Omental fat pad (tissue), 3 donors: ENCODE measurements at regions not wholly inside any gene's neighbourhood (a gene's known extent, or its start where the extent isn't known, plus 50 kb on each side); places are given as distances from the start of the nearest gene placed in this dataset.
"Not testable (repeated sequence)": the region's sequence is repeated elsewhere in the genome, so short reads cannot be mapped to it uniquely, and the experiment has no call there.

Experiments
- ATAC-seq: fragments of 150-250 bp; one replicate; pipeline ENCODE4 v1.9.1; 2016; ENCODE audit warnings: mild to moderate bottlenecking, moderate library complexity; ENCODE audit not compliant: low FRiP score
- DNase-seq: peaks from one replicate; pipeline ENCODE4 v3.0.0-alpha.2; 2019; ENCODE audit warnings: low spot score
- TF ChIP-seq, protein P1 (sequence below), 3 donors: fragments of 450-650 bp; IDR thresholded peaks; one replicate each; pipeline ENCODE4 v1.5.1; 2016 to 2017; ENCODE audit warnings: antibody characterized with exemption in 3 of 3, mild to moderate bottlenecking in 3 of 3, moderate library complexity in 2 of 3

DNA sequence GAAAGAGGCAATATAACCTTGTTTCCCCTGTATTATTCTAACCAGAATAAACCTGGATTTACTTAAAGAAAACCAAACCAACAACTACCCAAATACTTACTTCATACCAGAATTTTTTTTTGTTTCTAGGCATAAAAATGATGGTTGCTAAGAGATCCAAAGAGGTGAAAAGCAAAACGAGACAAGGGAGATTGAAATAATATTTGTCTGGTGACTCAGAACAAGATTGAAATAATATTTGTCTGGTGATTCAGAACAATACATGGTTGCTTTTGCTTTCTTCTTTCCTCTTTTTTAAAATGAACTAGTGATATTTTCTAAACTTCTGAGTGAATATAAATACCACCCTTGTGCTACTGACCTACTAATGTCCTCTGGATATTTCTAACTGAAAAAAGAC is 592.9 kb downstream of the KCTD12 start:
- no peak for ATAC-seq
- no peak for DNase-seq
- TF ChIP-seq, protein P1, sequence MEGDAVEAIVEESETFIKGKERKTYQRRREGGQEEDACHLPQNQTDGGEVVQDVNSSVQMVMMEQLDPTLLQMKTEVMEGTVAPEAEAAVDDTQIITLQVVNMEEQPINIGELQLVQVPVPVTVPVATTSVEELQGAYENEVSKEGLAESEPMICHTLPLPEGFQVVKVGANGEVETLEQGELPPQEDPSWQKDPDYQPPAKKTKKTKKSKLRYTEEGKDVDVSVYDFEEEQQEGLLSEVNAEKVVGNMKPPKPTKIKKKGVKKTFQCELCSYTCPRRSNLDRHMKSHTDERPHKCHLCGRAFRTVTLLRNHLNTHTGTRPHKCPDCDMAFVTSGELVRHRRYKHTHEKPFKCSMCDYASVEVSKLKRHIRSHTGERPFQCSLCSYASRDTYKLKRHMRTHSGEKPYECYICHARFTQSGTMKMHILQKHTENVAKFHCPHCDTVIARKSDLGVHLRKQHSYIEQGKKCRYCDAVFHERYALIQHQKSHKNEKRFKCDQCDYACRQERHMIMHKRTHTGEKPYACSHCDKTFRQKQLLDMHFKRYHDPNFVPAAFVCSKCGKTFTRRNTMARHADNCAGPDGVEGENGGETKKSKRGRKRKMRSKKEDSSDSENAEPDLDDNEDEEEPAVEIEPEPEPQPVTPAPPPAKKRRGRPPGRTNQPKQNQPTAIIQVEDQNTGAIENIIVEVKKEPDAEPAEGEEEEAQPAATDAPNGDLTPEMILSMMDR (IDR thresholded peaks at IDR 0.05): no peak

DNA sequence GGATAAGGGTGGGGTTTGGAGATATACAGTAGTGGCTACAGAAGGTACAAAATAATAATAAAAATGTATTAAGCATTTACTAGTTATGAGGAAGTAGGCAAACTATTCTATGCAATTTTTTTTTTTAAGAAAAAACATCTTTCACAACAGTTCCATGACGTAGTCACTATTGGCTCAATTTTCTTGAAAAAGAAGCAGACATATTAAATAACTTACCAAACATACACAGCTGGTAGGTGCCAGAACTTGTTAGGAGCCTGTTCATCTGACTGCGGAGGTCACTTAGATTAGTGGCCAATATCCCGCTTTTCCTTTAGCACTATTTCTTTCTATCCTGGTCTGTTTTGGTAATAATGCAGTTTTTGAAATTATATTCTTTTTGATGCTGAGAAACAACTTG is 593.5 kb downstream of the KCTD12 start:
- DNase-seq: no peak
- no peak for ATAC-seq
- TF ChIP-seq, protein P1 (IDR thresholded peaks at IDR 0.05): no peak

DNA sequence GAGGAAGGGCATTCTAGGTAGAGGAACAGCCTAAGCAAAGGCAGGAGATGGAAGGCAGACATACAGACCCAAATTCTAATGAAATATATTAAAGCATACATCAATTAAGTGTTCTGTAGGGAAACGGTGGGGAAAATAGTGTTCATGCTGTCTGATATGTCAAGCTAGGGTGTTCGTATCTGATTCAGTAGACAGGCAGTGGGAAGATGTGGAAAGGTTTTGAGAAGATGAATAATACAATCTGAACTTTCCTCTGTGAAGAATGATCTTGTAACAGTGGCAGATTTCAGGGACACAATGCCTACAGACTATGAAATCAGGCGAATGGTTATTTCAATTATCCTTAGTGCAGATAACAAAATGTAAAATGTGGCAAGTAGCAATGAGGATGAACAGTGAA is 594.2 kb downstream of the KCTD12 start:
- TF ChIP-seq, protein P1 (IDR thresholded peaks at IDR 0.05): no peak
- no peak for DNase-seq

DNA sequence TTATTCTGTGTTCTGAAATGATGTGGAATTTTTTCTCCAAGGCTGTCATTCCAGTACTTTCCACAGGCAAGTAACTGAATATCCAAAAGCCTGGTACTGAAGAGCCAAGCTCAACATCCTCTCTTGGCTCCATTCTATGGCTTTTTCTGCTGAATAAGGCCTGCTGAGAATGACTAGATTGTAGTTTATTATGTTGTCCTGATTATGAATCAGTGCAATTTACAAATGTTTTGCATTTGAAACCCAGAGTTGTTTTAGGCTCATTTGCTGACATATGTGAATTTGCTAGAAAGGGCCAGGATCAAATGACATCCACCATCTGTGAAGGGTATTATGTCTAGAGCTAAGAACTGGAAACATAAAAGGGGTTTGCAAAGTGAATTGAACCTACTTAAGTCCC is 596.6 kb downstream of the KCTD12 start:
- ATAC-seq (no peak), DNase-seq (no peak)
- TF ChIP-seq, protein P1 (IDR thresholded peaks at IDR 0.05): no peak

More for the DNA sequence above, 594.2 kb downstream of the KCTD12 start:
- ATAC-seq: no peak

DNA sequence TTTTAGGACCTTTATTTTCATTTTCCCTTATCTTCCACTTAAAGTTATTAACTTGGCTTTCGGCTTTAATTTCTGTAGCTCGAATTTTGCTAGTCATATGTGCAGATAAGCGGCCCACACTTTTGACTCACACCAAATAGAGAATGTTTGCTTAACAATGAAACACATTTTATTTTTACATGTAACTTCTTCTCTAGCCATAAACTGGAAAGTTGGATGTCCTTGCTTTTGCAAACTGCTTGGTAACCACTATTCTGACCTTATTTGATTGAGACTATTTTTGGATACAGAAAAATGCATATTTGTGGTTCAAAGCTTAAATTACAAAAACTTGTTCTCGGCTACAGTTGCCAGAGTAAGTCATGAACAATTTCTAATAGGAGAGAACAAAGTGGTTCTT is 600.0 kb downstream of the KCTD12 start:
- no peak for DNase-seq
- TF ChIP-seq, protein P1 (IDR thresholded peaks at IDR 0.05): no peak
- no peak for ATAC-seq

DNA sequence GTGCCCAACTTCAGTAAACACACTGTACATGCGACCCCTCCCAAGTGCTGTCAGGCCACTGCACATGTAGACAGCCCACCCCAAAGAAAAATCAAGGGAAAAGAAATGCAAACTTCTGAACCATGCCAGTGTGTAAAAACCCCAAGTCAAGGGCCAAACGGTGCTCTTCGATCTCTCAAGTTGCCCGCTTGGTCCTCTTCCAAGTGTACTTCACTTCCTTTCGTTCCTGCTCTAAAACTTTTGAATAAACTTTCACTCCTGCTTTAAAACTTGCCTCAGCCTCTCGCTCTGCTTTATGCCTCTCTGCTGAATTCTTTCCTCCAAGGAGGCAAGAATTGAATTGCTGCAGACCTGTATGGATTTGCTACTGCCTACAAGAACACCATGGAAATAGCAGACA is 600.7 kb downstream of the KCTD12 start:
- ATAC-seq: no peak
- no peak for DNase-seq

DNA sequence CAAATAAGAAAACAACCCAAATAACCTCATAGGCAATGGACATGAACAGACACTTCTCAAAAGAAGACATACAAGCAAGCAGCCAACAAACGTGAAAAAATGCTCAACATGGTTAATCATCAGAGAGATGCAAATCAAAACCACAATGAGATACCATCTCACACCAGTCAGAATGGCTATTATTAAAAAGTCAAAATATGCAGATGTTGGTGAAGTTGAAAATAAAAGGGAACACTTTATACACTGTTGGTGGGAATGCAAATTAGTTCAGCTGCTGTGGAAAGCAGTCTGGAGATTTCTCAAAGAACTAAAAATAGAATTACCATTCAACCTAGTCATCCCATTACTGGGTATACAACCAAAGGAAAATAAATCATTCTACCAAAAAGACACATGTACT is 606.4 kb downstream of the KCTD12 start:
- not testable (repeated sequence) for ATAC-seq, DNase-seq

More for the DNA sequence above, 600.7 kb downstream of the KCTD12 start:
- TF ChIP-seq, protein P1 (IDR thresholded peaks at IDR 0.05): no peak

DNA sequence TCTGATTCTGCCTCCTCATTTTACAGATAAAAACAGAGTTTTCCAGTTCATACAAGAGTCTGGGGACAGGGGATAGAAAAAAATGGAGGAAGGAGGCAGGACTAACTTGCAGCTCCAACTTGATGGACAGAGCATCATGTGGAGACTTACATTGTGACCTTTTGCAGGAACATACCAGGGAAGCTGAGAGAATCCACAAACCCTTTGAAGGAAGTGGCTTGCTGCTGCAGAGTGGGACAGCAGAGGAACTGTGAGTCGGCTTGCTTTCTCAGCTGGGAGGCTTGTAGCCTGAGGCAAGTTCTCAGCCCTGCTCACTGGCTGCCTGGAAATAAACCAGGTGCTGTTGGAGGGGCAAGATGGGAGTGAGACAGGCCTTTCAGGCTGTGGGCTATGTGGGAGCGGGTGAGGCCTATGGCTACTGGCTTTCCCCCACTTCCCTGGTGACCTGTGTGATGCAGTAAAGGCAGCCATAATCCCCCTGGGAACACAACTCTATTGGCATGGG is 614.4 kb downstream of the KCTD12 start:
- TF ChIP-seq, protein P1 (IDR thresholded peaks at IDR 0.05): no peak
- DNase-seq: no peak
- ATAC-seq: no peak

DNA sequence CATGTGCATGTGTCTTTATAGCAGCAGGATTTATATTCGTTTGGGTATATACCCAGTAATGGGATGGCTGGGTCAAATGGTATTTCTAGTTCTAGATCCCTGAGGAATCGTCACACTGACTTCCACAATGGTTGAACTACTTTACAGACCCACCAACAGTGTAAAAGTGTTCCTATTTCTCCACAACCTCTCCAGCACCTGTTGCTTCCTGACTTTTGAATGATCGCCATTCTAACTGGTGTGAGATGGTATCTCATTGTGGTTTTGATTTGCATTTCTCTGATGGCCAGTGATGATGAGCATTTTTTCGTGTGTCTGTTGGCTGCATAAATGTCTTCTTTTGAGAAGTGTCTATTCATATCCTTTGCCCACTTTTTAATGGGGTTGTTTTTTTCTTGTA is 617.9 kb downstream of the KCTD12 start:
- not testable (repeated sequence) for ATAC-seq, DNase-seq
